K562 (cell line): ENCODE measurements at regions not wholly inside any gene's neighbourhood (a gene's known extent, or its start where the extent isn't known, plus 50 kb on each side); places are given as distances from the start of the nearest gene placed in this dataset.

Experiments
- HMBOX1 ChIP-seq: sonication (generic); IDR thresholded peaks from 2 replicates; pipeline ENCODE4 v1.6.1; 2016
- KHSRP ChIP-seq: fragments of 450-650 bp; IDR thresholded peaks from 2 replicates; pipeline ENCODE4 v1.6.1; 2017
- NR4A1 ChIP-seq, 2 experiments: fragments of 250-450 bp in 1 of 2; fragments of 450-650 bp in 1 of 2; sonication (Bioruptor Pico) in 1 of 2; IDR thresholded peaks; 2 replicates each; pipeline versions ENCODE4 v1.4.0 to v1.6.1; 2016 to 2020; ENCODE audit warnings: mild to moderate bottlenecking in 2 of 2, missing compliant biosample characterization in 1 of 2, missing genetic modification characterization in 1 of 2, moderate library complexity in 1 of 2
- YBX1 ChIP-seq: fragments of 450-650 bp; IDR thresholded peaks from 2 replicates; pipeline ENCODE4 v1.7.1; 2016; ENCODE audit warnings: mild to moderate bottlenecking
- ZNF253 ChIP-seq: fragments of 250-450 bp; sonication (Bioruptor Pico); conservative IDR thresholded peaks from 2 replicates; pipeline ENCODE4 v1.6.1; 2021; ENCODE audit warnings: mild to moderate bottlenecking
- ZNF507 ChIP-seq: conservative IDR thresholded peaks from 2 replicates; pipeline ENCODE4 v1.6.1; 2017; ENCODE audit warnings: missing genetic modification characterization, missing compliant biosample characterization
- TF ChIP-seq, protein P1 (sequence below): fragments of 450-650 bp; IDR thresholded peaks from 2 replicates; pipeline ENCODE4 v1.6.1; 2016; ENCODE audit warnings: antibody characterized with exemption
- TF ChIP-seq, protein P2 (sequence below): fragments of 450-650 bp; formaldehyde crosslinking; IDR thresholded peaks from 2 replicates; pipeline ENCODE4 v1.4.0; 2020; ENCODE audit warnings: mild to moderate bottlenecking, moderate library complexity

DNA sequence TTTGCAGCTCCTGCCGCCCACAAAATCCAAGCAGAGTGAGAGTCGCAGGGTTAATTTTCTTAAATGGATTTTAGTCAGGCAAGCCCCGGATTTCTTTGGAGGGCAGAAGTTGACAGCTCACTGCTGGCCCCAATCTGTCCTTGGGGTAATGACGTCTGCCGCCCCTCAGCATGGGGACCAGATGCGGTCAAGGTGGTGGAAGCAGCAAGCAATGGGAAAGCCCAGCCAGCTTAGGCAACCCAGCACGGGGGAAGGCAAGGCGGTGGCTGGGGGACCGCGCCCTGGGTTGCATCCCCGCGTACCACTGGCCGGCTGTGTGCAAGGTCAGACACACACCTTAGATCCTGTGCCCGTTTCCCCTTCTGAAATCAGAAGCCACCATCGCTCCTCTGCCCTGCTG, 321.7 kb downstream of the C16orf95 start (continued):
- TF ChIP-seq, protein P1, sequence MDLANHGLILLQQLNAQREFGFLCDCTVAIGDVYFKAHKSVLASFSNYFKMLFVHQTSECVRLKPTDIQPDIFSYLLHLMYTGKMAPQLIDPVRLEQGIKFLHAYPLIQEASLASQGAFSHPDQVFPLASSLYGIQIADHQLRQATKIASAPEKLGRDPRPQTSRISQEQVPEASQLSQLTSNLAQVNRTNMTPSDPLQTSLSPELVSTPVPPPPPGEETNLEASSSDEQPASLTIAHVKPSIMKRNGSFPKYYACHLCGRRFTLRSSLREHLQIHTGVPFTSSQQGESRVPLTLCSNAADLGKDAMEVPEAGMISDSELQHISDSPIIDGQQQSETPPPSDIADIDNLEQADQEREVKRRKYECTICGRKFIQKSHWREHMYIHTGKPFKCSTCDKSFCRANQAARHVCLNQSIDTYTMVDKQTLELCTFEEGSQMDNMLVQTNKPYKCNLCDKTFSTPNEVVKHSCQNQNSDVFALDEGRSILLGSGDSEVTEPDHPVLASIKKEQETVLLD, result no peak
- TF ChIP-seq, protein P2, sequence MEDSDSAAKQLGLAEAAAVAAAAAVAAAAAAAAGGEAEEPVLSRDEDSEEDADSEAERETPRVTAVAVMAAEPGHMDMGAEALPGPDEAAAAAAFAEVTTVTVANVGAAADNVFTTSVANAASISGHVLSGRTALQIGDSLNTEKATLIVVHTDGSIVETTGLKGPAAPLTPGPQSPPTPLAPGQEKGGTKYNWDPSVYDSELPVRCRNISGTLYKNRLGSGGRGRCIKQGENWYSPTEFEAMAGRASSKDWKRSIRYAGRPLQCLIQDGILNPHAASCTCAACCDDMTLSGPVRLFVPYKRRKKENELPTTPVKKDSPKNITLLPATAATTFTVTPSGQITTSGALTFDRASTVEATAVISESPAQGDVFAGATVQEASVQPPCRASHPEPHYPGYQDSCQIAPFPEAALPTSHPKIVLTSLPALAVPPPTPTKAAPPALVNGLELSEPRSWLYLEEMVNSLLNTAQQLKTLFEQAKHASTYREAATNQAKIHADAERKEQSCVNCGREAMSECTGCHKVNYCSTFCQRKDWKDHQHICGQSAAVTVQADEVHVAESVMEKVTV (CRISPR knock-in tag), result no peak
- TF ChIP-seq KHSRP (no peak), YBX1 (no peak), HMBOX1 (no peak), NR4A1 (CRISPR knock-in tag; IDR thresholded peaks at IDR 0.05) (no peak), NR4A1 (tag; IDR thresholded peaks at IDR 0.05) (no peak), ZNF507 (tag) (no peak), ZNF253 (CRISPR knock-in tag) (no peak)
